Esophagus squamous epithelium (tissue), 5 donors: ENCODE measurements at regions not wholly inside any gene's neighbourhood (a gene's known extent, or its start where the extent isn't known, plus 50 kb on each side); places are given as distances from the start of the nearest gene placed in this dataset.
"Not testable (repeated sequence)": the region's sequence is repeated elsewhere in the genome, so short reads cannot be mapped to it uniquely, and the experiment has no call there.

Experiments used
- DNase-seq: peaks from one replicate; lab custom pipeline; 2025; lab: John Stamatoyannopoulos, UW
- H3K27ac ChIP-seq, 4 donors: fragments of 200-600 bp; sonication (generic); one replicate each; pipeline ENCODE4 v1.5.1; 2016 to 2019; ENCODE audit warnings: mild to moderate bottlenecking in 1 of 4
- H3K27me3 ChIP-seq, 4 donors: fragments of 200-600 bp; sonication (generic); 1 replicate in 3 of 4; 2 replicates in 1 of 4; pipeline versions ENCODE4 v1.5.1 to v1.6.0; 2017 to 2021; ENCODE audit warnings: antibody characterized with exemption in 1 of 4
- H3K36me3 ChIP-seq, 3 donors: fragments of 200-600 bp; sonication (generic); one replicate each; pipeline ENCODE4 v1.5.1; 2016 to 2019
- H3K4me1 ChIP-seq, 3 donors: fragments of 200-600 bp; sonication (generic); one replicate each; pipeline ENCODE4 v1.5.1; 2017 to 2019
- H3K4me3 ChIP-seq, 4 donors: fragments of 200-600 bp; sonication (generic); 1 replicate in 3 of 4; 2 replicates in 1 of 4; pipeline ENCODE4 v1.5.1; 2016 to 2019; ENCODE audit warnings: mild to moderate bottlenecking in 2 of 4, moderate library complexity in 1 of 4
- H3K9me3 ChIP-seq, 3 donors: fragments of 200-600 bp; sonication (generic); one replicate each; pipeline ENCODE4 v1.5.1; 2016 to 2019
- POLR2A ChIP-seq, 4 donors: fragments of 450-650 bp; IDR thresholded peaks; one replicate each; pipeline ENCODE4 v1.6.1; 2017; ENCODE audit warnings: antibody characterized with exemption in 4 of 4, mild to moderate bottlenecking in 4 of 4, moderate library complexity in 3 of 4
- WGBS, 2 donors: methylation state at CpG; one replicate each; pipeline ENCODE4 v1.1.5; 2018; 5-methylcytosine and 5-hydroxymethylcytosine counted together
- intact Hi-C: fragments of 100-400 bp; cut with DNase I; formaldehyde crosslinking; loops from one replicate; pipeline ENCODE4 v1.15.0; 2022
- TF ChIP-seq, protein P1 (sequence below), 6 experiments: fragments of 450-650 bp in 4 of 6; fragments of 200-600 bp in 2 of 6; sonication (generic) in 2 of 6; IDR thresholded peaks; one replicate each; pipeline ENCODE4 v1.5.1; 2016 to 2019; ENCODE audit warnings: antibody characterized with exemption in 6 of 6, mild to moderate bottlenecking in 4 of 6, moderate library complexity in 4 of 6
- donor health status: DM: yes; HTN: yes; CAD: no.

DNA sequence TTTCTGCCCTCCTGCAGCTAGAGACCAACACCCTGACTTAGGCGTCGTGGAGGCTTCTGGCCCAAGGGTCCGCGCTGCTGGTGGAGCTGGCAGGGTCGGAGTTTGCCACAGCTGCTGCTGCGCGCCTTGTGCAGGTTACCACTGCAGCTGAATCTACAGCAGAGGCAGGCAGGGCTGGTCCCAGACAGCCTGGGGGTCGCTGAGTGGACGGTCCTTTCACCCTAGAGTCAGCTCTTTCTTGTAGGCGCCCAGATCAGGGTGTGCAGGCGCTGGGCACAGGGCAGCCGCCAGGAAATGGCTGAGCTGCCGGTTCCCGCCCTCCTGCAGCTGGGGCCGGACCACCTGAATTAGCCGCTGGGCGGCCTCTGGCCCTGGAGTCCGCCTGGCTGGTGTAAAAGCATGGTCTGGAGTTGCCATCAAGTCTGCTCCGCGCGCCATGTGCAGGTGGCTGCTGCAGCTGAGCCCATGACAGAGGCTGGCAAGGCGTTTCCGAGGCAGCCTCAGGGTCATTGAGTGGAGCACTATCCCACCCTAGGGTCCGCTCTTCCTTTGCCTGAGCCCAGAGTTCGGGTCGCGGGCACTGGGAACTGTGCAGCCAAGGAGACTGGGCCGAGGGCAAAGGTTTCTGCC is 144.3 kb downstream of the CCDC74A start:
- peak overlapping the region in 1 of 4 donors; percentile 17 for H3K27ac ChIP-seq
- intact Hi-C loops: loop anchor here (5.0 to 10.0 kb wide), 3 partner anchors 133 to 260 kb away; partner anchors contain the start of gene MZT2A
- peaks cover 0 to 33% (median 0%) of the 10 kb centered on the region in 4 donors for H3K27me3 ChIP-seq
- not testable (repeated sequence) for DNase-seq, H3K9me3 ChIP-seq, H3K36me3 ChIP-seq
- H3K4me1 ChIP-seq: peaks cover 27 to 52% (median 32%) of the 10 kb centered on the region in 3 donors
- H3K4me3 ChIP-seq: peak overlapping the region in 2 of 4 donors; percentile 47 to 63
- 20 to 59% methylated on average over 1 to 5 of the region's 28 CpGs for WGBS, 2 donors

DNA sequence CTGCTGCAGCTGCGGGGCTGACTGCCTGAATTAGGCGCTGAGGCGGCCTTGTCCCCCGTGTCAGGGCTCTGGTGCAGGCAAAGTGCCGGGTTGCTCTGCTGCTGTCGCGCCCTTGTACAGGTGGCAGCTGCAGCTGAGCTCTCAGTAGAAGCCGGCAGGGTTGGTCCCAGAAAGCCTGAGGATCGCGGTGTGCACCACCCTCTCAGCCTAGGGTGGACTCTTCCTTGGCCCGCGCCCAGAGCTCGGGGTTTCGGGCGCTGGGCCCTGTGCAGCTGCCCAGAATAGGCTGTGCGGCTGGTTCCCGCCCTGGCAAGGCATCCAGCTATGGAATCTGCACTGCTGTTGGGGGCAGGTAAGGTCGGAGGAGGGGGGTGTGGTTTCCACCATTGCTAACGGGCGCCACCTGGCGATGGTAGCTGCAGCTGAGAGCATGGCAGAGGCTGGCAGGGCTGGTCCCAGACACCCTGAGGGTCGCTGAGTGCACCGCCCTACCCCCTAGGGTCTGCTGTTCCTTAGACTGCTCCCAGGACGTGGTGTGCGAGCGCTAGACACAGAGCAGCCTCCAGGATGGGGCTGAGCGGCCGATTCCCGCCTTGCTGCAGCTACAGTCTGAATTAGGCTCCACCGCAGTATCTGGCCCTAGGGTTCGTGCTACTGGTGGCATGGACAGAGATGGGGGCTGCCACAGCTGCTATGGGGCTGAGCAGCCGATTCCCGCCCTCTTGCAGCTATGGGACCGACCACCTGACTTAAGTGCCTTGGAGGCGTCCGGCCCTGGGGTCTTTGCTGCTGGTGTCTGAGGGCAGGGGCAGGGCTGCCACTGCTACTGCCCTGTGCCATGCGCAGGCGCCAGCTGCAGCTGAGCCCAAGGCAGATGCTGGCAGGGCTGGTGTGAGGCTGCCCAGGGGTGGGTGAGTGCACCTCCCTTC is 145.0 kb downstream of the CCDC74A start:
- not testable (repeated sequence) for H3K9me3 ChIP-seq, H3K36me3 ChIP-seq, DNase-seq
- Histone ChIP-seq H3K27ac (peak overlapping the region in 1 of 4 donors; percentile 17), H3K4me1 (peaks cover 27 to 51% (median 32%) of the 10 kb centered on the region in 3 donors), H3K4me3 (peak overlapping the region; percentile 9 to 63 (median 44)), H3K27me3 (peaks cover 0 to 34% (median 0%) of the 10 kb centered on the region in 4 donors)
- TF ChIP-seq, protein P1, sequence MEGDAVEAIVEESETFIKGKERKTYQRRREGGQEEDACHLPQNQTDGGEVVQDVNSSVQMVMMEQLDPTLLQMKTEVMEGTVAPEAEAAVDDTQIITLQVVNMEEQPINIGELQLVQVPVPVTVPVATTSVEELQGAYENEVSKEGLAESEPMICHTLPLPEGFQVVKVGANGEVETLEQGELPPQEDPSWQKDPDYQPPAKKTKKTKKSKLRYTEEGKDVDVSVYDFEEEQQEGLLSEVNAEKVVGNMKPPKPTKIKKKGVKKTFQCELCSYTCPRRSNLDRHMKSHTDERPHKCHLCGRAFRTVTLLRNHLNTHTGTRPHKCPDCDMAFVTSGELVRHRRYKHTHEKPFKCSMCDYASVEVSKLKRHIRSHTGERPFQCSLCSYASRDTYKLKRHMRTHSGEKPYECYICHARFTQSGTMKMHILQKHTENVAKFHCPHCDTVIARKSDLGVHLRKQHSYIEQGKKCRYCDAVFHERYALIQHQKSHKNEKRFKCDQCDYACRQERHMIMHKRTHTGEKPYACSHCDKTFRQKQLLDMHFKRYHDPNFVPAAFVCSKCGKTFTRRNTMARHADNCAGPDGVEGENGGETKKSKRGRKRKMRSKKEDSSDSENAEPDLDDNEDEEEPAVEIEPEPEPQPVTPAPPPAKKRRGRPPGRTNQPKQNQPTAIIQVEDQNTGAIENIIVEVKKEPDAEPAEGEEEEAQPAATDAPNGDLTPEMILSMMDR (IDR thresholded peaks at IDR 0.05): peak; percentile 32 to 76 (median 61)
- intact Hi-C loops: loop anchor here (5.0 to 10.0 kb wide), 3 partner anchors 132 to 260 kb away; partner anchors contain the start of gene MZT2A
- WGBS, 2 donors: 8% methylated on average over 5 to 19 of the region's 38 CpGs

DNA sequence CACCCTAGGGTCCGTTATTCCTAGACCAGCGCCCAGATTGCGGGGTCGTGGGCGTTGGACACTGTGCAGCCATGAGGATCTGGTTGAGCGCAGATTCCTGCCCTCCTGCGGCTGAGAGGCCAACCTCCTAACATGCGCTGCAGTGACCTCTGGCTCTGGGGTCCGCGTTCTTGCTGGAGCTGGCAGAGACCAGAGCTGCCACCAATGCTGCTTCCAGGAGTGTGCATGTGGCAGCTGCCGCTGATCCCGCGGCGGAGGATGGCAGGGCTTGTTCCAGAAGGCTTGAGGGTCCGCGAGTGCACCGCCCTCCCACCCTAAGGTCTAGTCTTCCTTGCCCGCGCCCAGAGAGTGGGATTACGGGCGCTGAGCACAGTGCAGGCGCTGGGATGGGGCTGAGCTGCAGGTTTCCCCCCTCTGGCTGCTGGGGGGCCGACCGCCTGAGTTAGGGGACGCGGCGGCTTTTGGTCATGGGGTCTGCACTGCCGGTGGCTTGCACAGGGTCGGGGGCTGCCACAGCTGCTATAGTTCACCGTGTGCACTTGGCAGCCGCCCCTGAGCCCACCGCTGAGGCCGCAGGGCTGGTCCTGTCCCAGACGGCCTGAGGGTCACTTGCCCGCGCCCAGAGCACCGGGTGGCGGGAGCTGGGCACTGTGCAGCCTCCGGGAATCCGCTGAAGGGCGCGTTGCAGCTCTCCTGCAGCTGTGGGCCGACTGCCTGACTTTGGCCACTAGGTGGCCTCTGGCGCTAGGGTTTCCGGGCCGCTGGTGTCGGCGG is 145.9 kb downstream of the CCDC74A start:
- no peaks in the 10 kb centered on the region for H3K36me3 ChIP-seq
- DNase-seq: no peak
- H3K4me3 ChIP-seq: peak overlapping the region; percentile 4 to 63 (median 44)
- H3K27me3 ChIP-seq: peaks cover 0 to 34% (median 0%) of the 10 kb centered on the region in 4 donors
- no peak overlapping the region for H3K27ac ChIP-seq
- peaks cover 25 to 42% (median 28%) of the 10 kb centered on the region in 3 donors for H3K4me1 ChIP-seq
- H3K9me3 ChIP-seq: peaks cover 0 to under 1% (median 0%) of the 10 kb centered on the region in 3 donors
- no peak for TF ChIP-seq POLR2A (IDR thresholded peaks at IDR 0.05)
- TF ChIP-seq, protein P1 (IDR thresholded peaks at IDR 0.05): peak; percentile 74 to 89 (median 85)
- WGBS, 2 donors: 0 to 2% methylated on average over 4 to 10 of the region's 48 CpGs
- intact Hi-C loops: loop anchor here (5.0 to 10.0 kb wide), 3 partner anchors 131 to 261 kb away; partner anchors contain the start of gene MZT2A

DNA sequence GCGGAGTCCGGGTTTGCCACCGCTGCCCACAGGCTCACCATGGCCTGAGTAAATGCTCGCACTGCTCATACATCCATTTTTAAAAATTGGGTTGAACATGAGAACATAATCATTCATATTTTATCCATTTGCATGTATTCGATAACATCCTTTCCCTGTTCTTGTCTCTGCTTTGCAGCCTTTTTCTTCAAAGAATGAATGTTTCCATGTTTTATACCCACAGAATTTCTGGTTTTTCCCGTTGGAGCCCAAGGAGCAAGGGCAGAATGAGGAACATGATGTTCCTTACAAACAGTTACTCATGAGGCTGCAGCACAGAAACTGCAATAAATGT is 146.5 kb downstream of the CCDC74A start:
- WGBS, 2 donors: 0% methylated on average over 4 to 6 of the region's 6 CpGs
- Histone ChIP-seq H3K4me1 (peaks cover 25 to 41% (median 28%) of the 10 kb centered on the region in 3 donors), H3K9me3 (no peaks in the 10 kb centered on the region), H3K27ac (no peak overlapping the region), H3K36me3 (no peaks in the 10 kb centered on the region), H3K4me3 (peak overlapping the region in 3 of 4 donors; percentile 41 to 63 (median 47)), H3K27me3 (peaks cover 0 to 34% (median 0%) of the 10 kb centered on the region in 4 donors)
- TF ChIP-seq POLR2A (IDR thresholded peaks at IDR 0.05): no peak
- TF ChIP-seq, protein P1 (IDR thresholded peaks at IDR 0.05): no peak
- DNase-seq: no peak
- intact Hi-C loops: loop anchor here (5.0 to 10.0 kb wide), 3 partner anchors 131 to 262 kb away; partner anchors contain the start of gene MZT2A

DNA sequence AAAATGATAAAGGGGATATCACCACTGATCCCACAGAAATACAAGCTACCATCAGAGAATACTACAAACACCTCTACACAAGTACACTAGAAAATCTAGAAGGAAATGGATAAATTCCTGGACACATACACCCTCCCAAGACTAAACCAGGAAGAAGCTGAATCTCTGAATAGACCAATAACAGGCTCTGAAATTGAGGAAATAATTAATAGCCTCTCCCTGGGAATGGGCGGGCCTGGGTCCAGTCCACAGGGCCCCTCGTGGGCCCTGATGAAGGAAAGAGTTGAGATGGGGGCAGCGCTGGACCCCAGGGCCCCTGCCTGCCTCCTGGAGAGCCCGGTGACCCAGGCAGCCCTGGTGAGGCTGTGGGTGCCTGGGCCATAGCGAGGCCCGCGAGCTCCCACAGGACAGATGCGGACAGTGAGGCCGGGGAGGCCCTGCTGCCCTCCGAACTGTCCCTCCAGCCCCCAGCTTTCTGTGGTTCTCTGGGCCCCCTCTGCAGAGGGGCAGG is 154.0 kb downstream of the CCDC74A start:
- intact Hi-C loops, H3K9me3 ChIP-seq, DNase-seq, H3K36me3 ChIP-seq, H3K27me3 ChIP-seq: not testable (repeated sequence)
- H3K4me1 ChIP-seq: peaks cover 0 to 31% (median 10%) of the 10 kb centered on the region in 3 donors
- 33 to 47% methylated on average over 2 to 4 of the region's 10 CpGs for WGBS, 2 donors
- H3K4me3 ChIP-seq: peak overlapping the region; percentile 46 to 82 (median 75)
- H3K27ac ChIP-seq: peak overlapping the region; percentile 77 to 90 (median 86)
